H1 (cell line): ENCODE measurements at regions not wholly inside any gene's neighbourhood (a gene's known extent, or its start where the extent isn't known, plus 50 kb on each side); places are given as distances from the start of the nearest gene placed in this dataset.

ENCODE experiments used
- CTCF ChIA-PET: fragments of 300-600 bp; sonication (Branson Sonifier 250); formaldehyde crosslinking; loops from one replicate; lab custom pipeline; 2021; ENCODE audit not compliant: partially characterized antibody; lab: Charles Lee
- POLR2A ChIA-PET: fragments of 300-600 bp; sonication (Branson Sonifier 250); formaldehyde crosslinking; loops from one replicate; lab custom pipeline; 2021; ENCODE audit warnings: inconsistent platforms; ENCODE audit not compliant: partially characterized antibody; lab: Charles Lee
- DNase-seq, 2 experiments: peaks; one replicate each; pipeline versions ENCODE4 v3.0.0 to v3.0.0-alpha.2; 2010 to 2022; ENCODE audit warnings: low spot score in 2 of 2, low read depth in 1 of 2, mixed read lengths in 1 of 2
- FAIRE-seq: peaks from 2 replicates; lab custom pipeline; 2011; peaks lifted over from hg19 to GRCh38; lab: Jason Lieb, UNC
- H2AFZ ChIP-seq: 2 replicates; pipeline ENCODE4 v1.8.1; 2012; ENCODE audit warnings: low read length, inconsistent platforms
- H2AK5ac ChIP-seq: 2 replicates; pipeline ENCODE4 v1.6.1; 2013; ENCODE audit warnings: low read depth, low read length
- H2BK120ac ChIP-seq: replicated peaks from 2 replicates; pipeline ENCODE3; 2013; ENCODE audit warnings: low read depth, low read length, inconsistent platforms
- H2BK12ac ChIP-seq: 2 replicates; pipeline ENCODE4 v1.6.1; 2013; ENCODE audit warnings: low read depth, low read length
- H2BK15ac ChIP-seq: 2 replicates; pipeline ENCODE4 v1.6.1; 2013; ENCODE audit warnings: low read length
- H2BK20ac ChIP-seq: 2 replicates; pipeline ENCODE4 v1.6.1; 2013; ENCODE audit warnings: low read length
- H2BK5ac ChIP-seq: 2 replicates; pipeline ENCODE4 v1.6.1; 2013; ENCODE audit warnings: low read depth, low read length
- H3K14ac ChIP-seq: 2 replicates; pipeline ENCODE4 v1.6.1; 2013; ENCODE audit warnings: inconsistent platforms; ENCODE audit not compliant: insufficient read length
- H3K18ac ChIP-seq: 2 replicates; pipeline ENCODE4 v1.6.1; 2013; ENCODE audit warnings: low read length; ENCODE audit errors: extremely low read depth
- H3K23ac ChIP-seq: 2 replicates; pipeline ENCODE4 v1.6.1; 2013; ENCODE audit warnings: inconsistent platforms; ENCODE audit not compliant: insufficient read length
- H3K23me2 ChIP-seq: 2 replicates; pipeline ENCODE4 v1.6.1; 2013; ENCODE audit warnings: low read depth, low read length
- H3K27ac ChIP-seq: 2 replicates; pipeline ENCODE4 v1.6.1; 2011; ENCODE audit warnings: low read depth, low read length, inconsistent platforms
- H3K27me3 ChIP-seq, 4 experiments: replicated peaks in 1 of 4; 1 replicate in 1 of 4; 2 replicates in 3 of 4; pipeline versions ENCODE4 v1.6.1 to v1.8.1; 2011 to 2013; ENCODE audit warnings: low read length in 3 of 4, mild to moderate bottlenecking in 3 of 4, inconsistent platforms in 2 of 4, mixed read lengths in 2 of 4, moderate library complexity in 1 of 4; ENCODE audit not compliant: control insufficient read depth in 3 of 4, insufficient read depth in 3 of 4; ENCODE audit errors: extremely low read depth in 1 of 4
- H3K36me3 ChIP-seq, 4 experiments: 2 replicates each; pipeline versions ENCODE4 v1.6.1 to v1.8.1; 2011 to 2013; ENCODE audit warnings: mild to moderate bottlenecking in 4 of 4, low read length in 3 of 4, moderate library complexity in 2 of 4, control low read depth in 1 of 4, inconsistent platforms in 1 of 4; ENCODE audit not compliant: insufficient read depth in 4 of 4, control insufficient read depth in 2 of 4
- H3K4ac ChIP-seq: replicated peaks from 2 replicates; pipeline ENCODE3; 2013; ENCODE audit warnings: low read length, low read depth, mixed read lengths, inconsistent platforms; ENCODE audit not compliant: insufficient read length
- H3K4me1 ChIP-seq, 4 experiments: replicated peaks in 1 of 4; 1 replicate in 1 of 4; 2 replicates in 3 of 4; pipeline versions ENCODE4 v1.6.1 to v1.8.1; 2011 to 2013; ENCODE audit warnings: low read length in 3 of 4, inconsistent platforms in 2 of 4, mixed read lengths in 1 of 4; ENCODE audit not compliant: insufficient read depth in 4 of 4, control insufficient read depth in 3 of 4
- H3K4me2 ChIP-seq, 2 experiments: 2 replicates each; pipeline versions ENCODE4 v1.6.1 to v1.8.1; 2011 to 2013; ENCODE audit warnings: low read depth in 2 of 2, low read length in 2 of 2, control low read depth in 1 of 2, inconsistent platforms in 1 of 2, mild to moderate bottlenecking in 1 of 2; ENCODE audit not compliant: insufficient read depth in 1 of 2
- H3K4me3 ChIP-seq, 4 experiments: fragments of 200-600, 300-600 bp in 1 of 4; sonication (generic), shearing (Covaris generic), sonication (Bioruptor Twin) in 1 of 4; 2 replicates each; pipeline versions ENCODE4 v1.5.1 to v1.8.1; 2011 to 2016; ENCODE audit warnings: low read length in 4 of 4, low read depth in 3 of 4, control low read depth in 2 of 4, inconsistent platforms in 2 of 4, mild to moderate bottlenecking in 2 of 4, mixed read lengths in 1 of 4, moderate library complexity in 1 of 4; ENCODE audit not compliant: insufficient read depth in 2 of 4; ENCODE audit errors: extremely low read depth in 1 of 4
- H3K56ac ChIP-seq: replicated peaks from 2 replicates; pipeline ENCODE3; 2013; ENCODE audit warnings: low read depth, mild to moderate bottlenecking, mixed read lengths, low read length, inconsistent platforms; ENCODE audit not compliant: insufficient read length
- H3K79me1 ChIP-seq: 2 replicates; pipeline ENCODE4 v1.6.1; 2013; ENCODE audit warnings: low read depth, low read length, control low read depth
- H3K79me2 ChIP-seq, 2 experiments: 2 replicates each; pipeline versions ENCODE4 v1.6.1 to v1.8.1; 2012 to 2013; ENCODE audit warnings: low read length in 2 of 2, mild to moderate bottlenecking in 2 of 2, inconsistent platforms in 1 of 2; ENCODE audit not compliant: insufficient read depth in 2 of 2, control insufficient read depth in 1 of 2
- H3K9ac ChIP-seq, 4 experiments: replicated peaks in 1 of 4; 1 replicate in 1 of 4; 2 replicates in 3 of 4; pipeline versions ENCODE4 v1.6.1 to v1.8.1; 2011 to 2013; ENCODE audit warnings: low read depth in 3 of 4, low read length in 3 of 4, control low read depth in 2 of 4, mild to moderate bottlenecking in 2 of 4, moderate library complexity in 2 of 4, inconsistent platforms in 1 of 4; ENCODE audit errors: extremely low read depth in 1 of 4
- H3K9me3 ChIP-seq, 2 experiments: 2 replicates each; pipeline versions ENCODE4 v1.6.1 to v1.8.1; 2012 to 2013; ENCODE audit warnings: mild to moderate bottlenecking in 2 of 2, moderate library complexity in 2 of 2, control low read depth in 1 of 2, inconsistent platforms in 1 of 2, low read depth in 1 of 2, low read length in 1 of 2, mixed read lengths in 1 of 2; ENCODE audit not compliant: insufficient read depth in 2 of 2
- H4K20me1 ChIP-seq, 2 experiments: replicated peaks in 1 of 2; 2 replicates each; pipeline versions ENCODE3 to v1.8.1; 2011 to 2013; ENCODE audit warnings: inconsistent platforms in 2 of 2, low read length in 2 of 2, mild to moderate bottlenecking in 1 of 2; ENCODE audit not compliant: insufficient read depth in 2 of 2, control insufficient read depth in 1 of 2
- H4K5ac ChIP-seq: 2 replicates; pipeline ENCODE4 v1.6.1; 2013; ENCODE audit warnings: low read length, low read depth, mixed read lengths, inconsistent platforms; ENCODE audit not compliant: insufficient read length
- H4K8ac ChIP-seq: 2 replicates; pipeline ENCODE4 v1.8.0; 2013; ENCODE audit warnings: mild to moderate bottlenecking, moderate library complexity, low read length, inconsistent platforms; ENCODE audit not compliant: insufficient read depth; ENCODE audit errors: extremely low read depth
- H4K91ac ChIP-seq: replicated peaks from 2 replicates; pipeline ENCODE3; 2013; ENCODE audit warnings: low read length, mixed read lengths, inconsistent platforms; ENCODE audit not compliant: insufficient read length
- BACH1 ChIP-seq: IDR thresholded peaks from 2 replicates; pipeline ENCODE4 v1.6.1; 2012; ENCODE audit warnings: low read length, improper control_type of control experiment
- BRCA1 ChIP-seq: IDR thresholded peaks from 2 replicates; pipeline ENCODE4 v1.6.1; 2012; ENCODE audit warnings: low read depth, low read length, improper control_type of control experiment
- CEBPB ChIP-seq: IDR thresholded peaks from 2 replicates; pipeline ENCODE4 v1.6.1; 2012; ENCODE audit warnings: low read depth, low read length
- CHD1 ChIP-seq: IDR thresholded peaks from 2 replicates; pipeline ENCODE4 v1.6.1; 2012; ENCODE audit warnings: low read depth, low read length, improper control_type of control experiment
- CREB1 ChIP-seq: IDR thresholded peaks from 2 replicates; pipeline ENCODE4 v1.6.1; 2012; ENCODE audit warnings: inconsistent platforms
- EGR1 ChIP-seq: IDR thresholded peaks from 2 replicates; pipeline ENCODE4 v1.6.1; 2011; ENCODE audit warnings: low read depth, low read length, borderline replicate concordance
- EP300 ChIP-seq, 2 experiments: IDR thresholded peaks; 1 replicate in 1 of 2; 2 replicates in 1 of 2; pipeline ENCODE4 v1.6.1; 2011 to 2012; ENCODE audit warnings: low read depth in 2 of 2, low read length in 2 of 2, mild to moderate bottlenecking in 2 of 2, borderline replicate concordance in 1 of 2, inconsistent platforms in 1 of 2, moderate library complexity in 1 of 2
- GABPA ChIP-seq: IDR thresholded peaks from 2 replicates; pipeline ENCODE4 v1.6.1; 2011; ENCODE audit warnings: mild to moderate bottlenecking, low read length, moderate library complexity, borderline replicate concordance; ENCODE audit not compliant: insufficient read depth
- MAFK ChIP-seq: IDR thresholded peaks from 2 replicates; pipeline ENCODE4 v1.6.1; 2012; ENCODE audit warnings: low read depth, mild to moderate bottlenecking, improper control_type of control experiment, low read length
- RBBP5 ChIP-seq: IDR thresholded peaks from 2 replicates; pipeline ENCODE4 v1.7.1; 2012; ENCODE audit warnings: low read depth, mild to moderate bottlenecking, inconsistent platforms, low read length, moderate library complexity, borderline replicate concordance
- RXRA ChIP-seq: IDR thresholded peaks from 2 replicates; pipeline ENCODE4 v1.6.1; 2011; ENCODE audit warnings: low read depth, mild to moderate bottlenecking, low read length, moderate library complexity; ENCODE audit not compliant: insufficient read depth
- SAP30 ChIP-seq: fragments of 300-600 bp; sonication (generic); IDR thresholded peaks from 2 replicates; pipeline ENCODE4 v1.7.1; 2012; ENCODE audit warnings: low read length, moderate library complexity, mild to moderate bottlenecking, inconsistent platforms; ENCODE audit not compliant: insufficient read depth, insufficient replicate concordance
- TEAD4 ChIP-seq: IDR thresholded peaks from 2 replicates; pipeline ENCODE4 v1.6.1; 2012; ENCODE audit warnings: low read depth, low read length, inconsistent platforms, mixed read lengths
- ZNF274 ChIP-seq: IDR thresholded peaks from 2 replicates; pipeline ENCODE4 v1.7.0; 2012; ENCODE audit warnings: low read length, borderline replicate concordance; ENCODE audit errors: extremely low read depth
- WGBS, 2 experiments: shearing (Covaris generic) in 1 of 2; methylation state at CpG; one replicate each; pipeline versions ENCODE4 v1.1.6 to v1.1.7; 2013 to 2015; ENCODE audit warnings: low lambda C conversion rate in 2 of 2, mixed read lengths in 2 of 2, inconsistent platforms in 1 of 2, low coverage in 1 of 2, missing lambda C conversion rate in 1 of 2; ENCODE audit not compliant: insufficient replicate concordance in 2 of 2, insufficient coverage in 1 of 2, insufficient read length in 1 of 2; ENCODE audit errors: extremely low coverage in 1 of 2, missing lambda C conversion rate in 1 of 2; 5-methylcytosine and 5-hydroxymethylcytosine counted together

DNA sequence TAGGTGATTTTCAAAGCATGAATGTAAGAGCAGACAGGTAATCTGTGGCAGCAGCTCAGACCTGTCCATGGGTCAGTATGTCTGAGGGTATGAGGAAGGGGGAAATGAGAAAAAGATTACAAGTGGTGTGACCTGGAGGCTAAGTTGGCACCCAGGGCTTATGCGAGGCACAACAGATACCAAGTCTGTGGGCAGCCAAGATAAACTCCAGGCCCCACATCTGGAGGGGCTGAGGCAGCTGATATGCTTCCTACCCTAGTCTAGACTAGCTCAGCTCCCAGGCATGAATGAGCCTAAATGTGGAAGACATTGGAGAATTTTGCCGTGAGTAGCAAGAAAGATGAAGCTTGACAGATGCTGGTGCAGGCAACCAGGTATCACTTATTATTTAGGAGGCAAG is 151.7 kb downstream of the PIK3R1 start:
- FAIRE-seq, result no peak
- no peak overlapping the region for H3K4me2 ChIP-seq
- no peak overlapping the region for H3K27ac ChIP-seq
- H4K8ac ChIP-seq, result no peak overlapping the region
- no peak overlapping the region for H3K4ac ChIP-seq
- H3K14ac ChIP-seq, result no peak overlapping the region
- no peak overlapping the region for H3K9ac ChIP-seq
- POLR2A ChIA-PET, result no interaction called here
- no peak for DNase-seq
- no peaks in the 10 kb centered on the region for H3K4me1 ChIP-seq
- H2BK120ac ChIP-seq, result no peak overlapping the region
- CTCF ChIA-PET, result interaction anchor here (1.4 kb wide), 1 partner anchor 11 kb away, joined by 7 read pairs; no protein-coding TSS in a partner anchor
- H4K91ac ChIP-seq, result no peak overlapping the region
- no peak overlapping the region for H3K23ac ChIP-seq
- H2BK20ac ChIP-seq, result no peak overlapping the region
- WGBS, 2 experiments, result 92% methylated on average over 2 of the region's 2 CpGs; no CpG with 5 or more reads in 1 of the 2 experiments
- no peaks in the 10 kb centered on the region for H3K36me3 ChIP-seq
- H3K79me2 ChIP-seq, result no peaks in the 10 kb centered on the region
- no peaks in the 10 kb centered on the region for H3K79me1 ChIP-seq
- H3K56ac ChIP-seq, result no peak overlapping the region
- H3K18ac ChIP-seq, result no peak overlapping the region
- H4K5ac ChIP-seq, result no peak overlapping the region
- no peak overlapping the region for H2BK12ac ChIP-seq
- no peak overlapping the region for H2BK5ac ChIP-seq
- TF ChIP-seq CREB1 (no peak), RXRA (no peak), GABPA (no peak), SAP30 (no peak), MAFK (no peak), BRCA1 (no peak), CEBPB (no peak), EP300 (IDR thresholded peaks at IDR 0.05; ENCODE audit: borderline replicate concordance in 1 of 2, low read depth in 2 of 2, low read length in 2 of 2) (no peak), CHD1 (no peak), BACH1 (no peak), EGR1 (no peak), RBBP5 (no peak), TEAD4 (no peak), ZNF274 (no peak)
- no peaks in the 10 kb centered on the region for H3K27me3 ChIP-seq
- no peak overlapping the region for H3K4me3 ChIP-seq
- H3K23me2 ChIP-seq, result no peaks in the 10 kb centered on the region
- H4K20me1 ChIP-seq, result no peaks in the 10 kb centered on the region
- H2BK15ac ChIP-seq, result no peak overlapping the region
- no peaks in the 10 kb centered on the region; a peak in 1 of 4 replicates for H3K9me3 ChIP-seq
- no peak overlapping the region for H2AFZ ChIP-seq
- H2AK5ac ChIP-seq, result no peak overlapping the region
